HG03442 (cell line): ENCODE measurements at regions not wholly inside any gene's neighbourhood (a gene's known extent, or its start where the extent isn't known, plus 50 kb on each side); places are given as distances from the start of the nearest gene placed in this dataset.
"Not testable (repeated sequence)": the region's sequence is repeated elsewhere in the genome, so short reads cannot be mapped to it uniquely, and the experiment has no call there.

Experiments used
- ATAC-seq: cut with Tn5 transposase; IDR thresholded peaks from one replicate; pipeline ENCODE4 v1.9.1; 2021; ENCODE audit warnings: mild to moderate bottlenecking, moderate library complexity; ENCODE audit not compliant: unreplicated experiment

GRCh38 chr6:168194732-168195567, 115.9 kb upstream of the FRMD1 start:
- ATAC-seq: no peak

- ATAC-seq: no peak
These were observed 115.1 kb upstream of the FRMD1 start for GRCh38 chr6:168193816-168194721.

- no peak for ATAC-seq
These were observed 114.1 kb upstream of the FRMD1 start for GRCh38 chr6:168192901-168193815.

GRCh38 chr6:168192195-168192900, 113.3 kb upstream of the FRMD1 start:
- ATAC-seq: no peak

- no peak for ATAC-seq
These were observed 111.8 kb upstream of the FRMD1 start for GRCh38 chr6:168190646-168191443.

GRCh38 chr6:168190014-168190405, 111.0 kb upstream of the FRMD1 start:
- no peak for ATAC-seq

- ATAC-seq: no peak
These were observed 110.4 kb upstream of the FRMD1 start for GRCh38 chr6:168189200-168190013.

- ATAC-seq: no peak
These were observed 109.6 kb upstream of the FRMD1 start for GRCh38 chr6:168188369-168189199.

GRCh38 chr6:168186438-168186837, 107.4 kb upstream of the FRMD1 start:
- no peak for ATAC-seq

- not testable (repeated sequence) for ATAC-seq
These were observed 107.0 kb upstream of the FRMD1 start for GRCh38 chr6:168186018-168186417.

GRCh38 chr6:168184701-168185100, 105.7 kb upstream of the FRMD1 start:
- ATAC-seq: no peak

- ATAC-seq: no peak
These were observed 104.6 kb upstream of the FRMD1 start for GRCh38 chr6:168183613-168183970.

- ATAC-seq: no peak
These were observed 104.0 kb upstream of the FRMD1 start for GRCh38 chr6:168182908-168183612.

- no peak for ATAC-seq
These were observed 103.4 kb upstream of the FRMD1 start for GRCh38 chr6:168182366-168182765.

GRCh38 chr6:168181876-168182275, 102.9 kb upstream of the FRMD1 start:
- no peak for ATAC-seq

- ATAC-seq: no peak
These were observed 102.3 kb upstream of the FRMD1 start for GRCh38 chr6:168181316-168181715.

GRCh38 chr6:168180548-168181011, 101.6 kb upstream of the FRMD1 start:
- peak; percentile 72 for ATAC-seq
